AG09309 (cell line): ENCODE measurements at regions not wholly inside any gene's neighbourhood (a gene's known extent, or its start where the extent isn't known, plus 50 kb on each side); places are given as distances from the start of the nearest gene placed in this dataset.
"Not testable (repeated sequence)": the region's sequence is repeated elsewhere in the genome, so short reads cannot be mapped to it uniquely, and the experiment has no call there.

Experiments
- DNase-seq: peaks from one replicate; pipeline ENCODE4 v3.0.0-alpha.2; 2010; ENCODE audit warnings: low read depth
- H3K4me3 ChIP-seq: 2 replicates; pipeline ENCODE4 v1.5.1; 2011; ENCODE audit warnings: mild to moderate bottlenecking, low read depth, low read length, moderate library complexity; ENCODE audit not compliant: control insufficient read depth
- TF ChIP-seq, protein P1 (sequence below): IDR thresholded peaks from 2 replicates; pipeline ENCODE4 v1.5.1; 2011; ENCODE audit warnings: mild to moderate bottlenecking, low read depth, low read length, inconsistent platforms; ENCODE audit not compliant: insufficient read depth, control insufficient read depth; ENCODE audit errors: missing control alignments

DNA sequence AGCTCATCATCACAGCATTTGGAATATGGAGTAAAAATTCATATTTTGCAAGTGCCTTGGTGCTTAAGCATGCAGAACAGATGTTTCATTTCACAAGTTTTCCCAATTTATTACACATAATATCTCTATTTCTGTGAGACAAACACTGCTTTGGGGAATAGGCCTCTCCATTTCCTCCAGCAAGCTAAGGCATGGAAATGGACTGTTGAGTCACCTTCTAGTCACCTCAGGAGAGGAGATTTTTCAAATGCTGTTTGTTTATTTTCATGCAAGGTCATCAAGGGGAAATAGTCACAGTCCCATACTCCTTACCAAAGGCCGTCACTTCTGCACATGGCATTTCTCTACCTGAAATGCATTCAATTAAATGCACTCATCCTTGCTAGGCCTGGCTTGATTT, 57.4 kb upstream of the NUTM2D start:
- H3K4me3 ChIP-seq, DNase-seq: not testable (repeated sequence)

DNA sequence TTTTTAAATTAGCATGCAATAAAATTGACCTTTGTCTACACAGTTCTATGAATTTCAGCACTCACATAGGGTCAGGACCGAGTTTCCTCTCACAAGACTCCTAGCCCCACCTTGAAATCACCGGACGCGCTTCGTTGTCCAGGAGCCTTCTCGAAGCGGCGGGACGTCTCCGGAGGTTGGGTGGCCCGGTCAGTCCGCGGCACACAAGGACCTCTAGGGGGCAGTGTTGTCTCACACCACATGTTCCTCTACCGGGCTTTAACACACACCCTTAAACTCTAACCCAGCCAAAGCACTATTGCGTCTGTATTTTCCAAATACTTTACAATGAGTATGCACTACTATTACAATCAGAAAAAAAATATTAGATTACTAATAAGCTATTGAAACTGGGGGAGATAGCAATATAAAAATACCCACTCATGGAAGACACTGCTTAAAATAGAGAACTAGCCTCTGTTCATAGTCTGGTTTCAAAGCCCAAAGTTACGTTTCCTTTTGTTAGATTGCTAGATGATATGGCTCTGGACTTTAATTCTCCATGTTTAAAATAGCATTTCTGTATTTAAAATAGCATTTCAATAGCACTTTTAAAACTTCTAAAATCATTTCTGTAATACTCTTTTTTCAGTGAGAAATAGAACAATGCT, 56.0 kb upstream of the NUTM2D start:
- H3K4me3 ChIP-seq, DNase-seq: not testable (repeated sequence)
- TF ChIP-seq, protein P1, sequence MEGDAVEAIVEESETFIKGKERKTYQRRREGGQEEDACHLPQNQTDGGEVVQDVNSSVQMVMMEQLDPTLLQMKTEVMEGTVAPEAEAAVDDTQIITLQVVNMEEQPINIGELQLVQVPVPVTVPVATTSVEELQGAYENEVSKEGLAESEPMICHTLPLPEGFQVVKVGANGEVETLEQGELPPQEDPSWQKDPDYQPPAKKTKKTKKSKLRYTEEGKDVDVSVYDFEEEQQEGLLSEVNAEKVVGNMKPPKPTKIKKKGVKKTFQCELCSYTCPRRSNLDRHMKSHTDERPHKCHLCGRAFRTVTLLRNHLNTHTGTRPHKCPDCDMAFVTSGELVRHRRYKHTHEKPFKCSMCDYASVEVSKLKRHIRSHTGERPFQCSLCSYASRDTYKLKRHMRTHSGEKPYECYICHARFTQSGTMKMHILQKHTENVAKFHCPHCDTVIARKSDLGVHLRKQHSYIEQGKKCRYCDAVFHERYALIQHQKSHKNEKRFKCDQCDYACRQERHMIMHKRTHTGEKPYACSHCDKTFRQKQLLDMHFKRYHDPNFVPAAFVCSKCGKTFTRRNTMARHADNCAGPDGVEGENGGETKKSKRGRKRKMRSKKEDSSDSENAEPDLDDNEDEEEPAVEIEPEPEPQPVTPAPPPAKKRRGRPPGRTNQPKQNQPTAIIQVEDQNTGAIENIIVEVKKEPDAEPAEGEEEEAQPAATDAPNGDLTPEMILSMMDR, result peak; percentile 11

DNA sequence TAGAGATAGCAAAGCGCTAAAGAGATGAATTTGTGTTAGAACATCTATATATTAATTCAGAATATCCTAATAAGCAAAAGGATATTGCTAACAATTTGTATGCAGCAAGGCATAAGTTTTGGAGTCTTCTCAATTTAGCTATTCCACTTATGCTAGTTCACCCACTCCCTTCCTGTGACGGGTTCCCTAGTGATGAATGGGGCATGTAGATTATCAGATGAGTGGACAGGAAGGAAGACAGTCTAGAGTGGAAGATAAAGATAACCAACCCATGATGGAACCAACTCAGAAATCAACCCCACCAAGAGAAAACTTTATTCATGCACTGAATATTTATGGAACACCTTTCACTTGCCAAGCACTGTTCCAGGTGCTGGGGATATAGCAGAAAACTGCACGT, 55.4 kb upstream of the NUTM2D start:
- H3K4me3 ChIP-seq, DNase-seq: not testable (repeated sequence)

DNA sequence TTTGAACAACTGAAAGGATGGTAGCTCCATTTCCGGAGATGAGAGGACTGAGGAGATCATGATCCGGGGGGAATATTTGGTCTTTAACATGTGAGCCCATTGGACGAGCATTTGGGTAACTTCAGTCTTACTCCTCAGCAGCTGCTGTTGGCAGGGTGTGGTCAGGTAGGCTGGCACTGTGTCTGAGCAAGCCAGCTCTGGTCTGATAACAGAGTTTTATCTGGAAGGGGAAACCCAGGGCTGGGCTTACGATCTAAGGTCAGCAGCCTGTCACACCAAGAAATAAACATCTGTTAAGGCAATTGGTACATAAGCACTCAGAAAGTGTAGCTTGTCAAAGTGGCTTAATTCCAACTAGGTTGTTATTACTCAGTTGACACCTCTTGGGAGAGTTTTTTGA, 53.8 kb upstream of the NUTM2D start:
- DNase-seq, result not testable (repeated sequence)

DNA sequence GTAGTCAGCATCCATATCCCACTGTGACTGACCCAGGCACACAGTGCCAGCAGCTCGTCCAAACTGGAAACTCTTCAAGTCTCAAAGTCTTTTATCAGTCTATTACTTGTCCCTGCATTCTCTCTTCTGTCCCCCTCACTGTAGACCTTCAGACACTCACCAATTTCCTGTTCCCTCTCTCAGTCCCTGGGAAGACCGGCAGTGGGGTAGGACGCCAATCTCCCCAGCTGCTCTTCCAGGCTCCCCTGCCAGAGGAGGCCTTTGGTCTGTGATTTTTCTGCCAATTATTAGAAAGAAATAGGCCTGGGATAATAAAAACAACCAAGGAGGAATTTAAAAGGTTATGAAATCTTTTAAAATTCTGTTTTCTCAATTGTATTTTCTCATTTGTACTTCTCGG, 50.9 kb upstream of the NUTM2D start:
- H3K4me3 ChIP-seq, DNase-seq: not testable (repeated sequence)

More for the DNA sequence above, 53.8 kb upstream of the NUTM2D start:
- H3K4me3 ChIP-seq, result not testable (repeated sequence)
